Astrocyte (in vitro differentiated cells and primary cell): ENCODE measurements at regions not wholly inside any gene's neighbourhood (a gene's known extent, or its start where the extent isn't known, plus 50 kb on each side); places are given as distances from the start of the nearest gene placed in this dataset.

Source experiments
- DNase-seq: peaks from one replicate; pipeline ENCODE4 v3.0.0-alpha.2; 2010; ENCODE audit warnings: low read depth
- FAIRE-seq: peaks from 2 replicates; lab custom pipeline; 2011; peaks lifted over from hg19 to GRCh38; lab: Jason Lieb, UNC
- H2AFZ ChIP-seq: 2 replicates; pipeline ENCODE4 v1.6.0; 2012; ENCODE audit warnings: low read depth, low read length, inconsistent platforms
- H3K27ac ChIP-seq: 2 replicates; pipeline ENCODE4 v1.5.1; 2011; ENCODE audit warnings: low read depth, low read length, inconsistent platforms
- H3K27me3 ChIP-seq: 2 replicates; pipeline ENCODE4 v1.6.0; 2011; ENCODE audit warnings: low read length, inconsistent platforms; ENCODE audit not compliant: insufficient read depth
- H3K36me3 ChIP-seq: 2 replicates; pipeline ENCODE4 v1.5.1; 2011; ENCODE audit warnings: low read length, inconsistent platforms; ENCODE audit not compliant: insufficient read depth
- H3K4me1 ChIP-seq: 2 replicates; pipeline ENCODE4 v1.5.1; 2011; ENCODE audit warnings: low read length, inconsistent platforms; ENCODE audit not compliant: insufficient read depth
- H3K4me2 ChIP-seq: 2 replicates; pipeline ENCODE4 v1.6.0; 2012; ENCODE audit warnings: low read length, inconsistent platforms
- H3K4me3 ChIP-seq: 2 replicates; pipeline ENCODE4 v1.5.1; 2011; ENCODE audit warnings: low read depth, mild to moderate bottlenecking, low read length, inconsistent platforms; ENCODE audit not compliant: insufficient read depth
- H3K79me2 ChIP-seq: 2 replicates; pipeline ENCODE4 v1.6.0; 2012; ENCODE audit warnings: mild to moderate bottlenecking, low read length, inconsistent platforms; ENCODE audit not compliant: insufficient read depth
- H3K9ac ChIP-seq: 2 replicates; pipeline ENCODE4 v1.6.0; 2012; ENCODE audit warnings: mild to moderate bottlenecking, low read length, inconsistent platforms
- H3K9me3 ChIP-seq: 2 replicates; pipeline ENCODE4 v1.5.1; 2012; ENCODE audit warnings: low read depth, mild to moderate bottlenecking, low read length, inconsistent platforms; ENCODE audit not compliant: insufficient read depth
- H4K20me1 ChIP-seq: 2 replicates; pipeline ENCODE4 v1.6.0; 2012; ENCODE audit warnings: low read length, inconsistent platforms; ENCODE audit not compliant: insufficient read depth
- H3K27ac Mint-ChIP-seq: one replicate; pipeline ENCODE4 v1.8.0; 2021; ENCODE audit warnings: mild to moderate bottlenecking, mixed read lengths; ENCODE audit not compliant: unreplicated experiment
- H3K27me3 Mint-ChIP-seq: one replicate; pipeline ENCODE4 v1.8.0; 2021; ENCODE audit warnings: low read depth, mixed read lengths; ENCODE audit not compliant: unreplicated experiment
- H3K36me3 Mint-ChIP-seq: one replicate; pipeline ENCODE4 v1.8.0; 2021; ENCODE audit warnings: low read depth, mixed read lengths; ENCODE audit not compliant: unreplicated experiment
- H3K4me1 Mint-ChIP-seq: one replicate; pipeline ENCODE4 v1.8.0; 2021; ENCODE audit warnings: low read depth, mixed read lengths; ENCODE audit not compliant: unreplicated experiment
- H3K4me3 Mint-ChIP-seq: one replicate; pipeline ENCODE4 v1.8.0; 2021; ENCODE audit warnings: mild to moderate bottlenecking, moderate library complexity, mixed read lengths; ENCODE audit not compliant: unreplicated experiment
- H3K9me3 Mint-ChIP-seq: one replicate; pipeline ENCODE4 v1.8.0; 2021; ENCODE audit warnings: mild to moderate bottlenecking, mixed read lengths; ENCODE audit not compliant: unreplicated experiment
- EZH2 ChIP-seq: IDR thresholded peaks from 2 replicates; pipeline ENCODE4 v1.6.1; 2012; ENCODE audit warnings: mild to moderate bottlenecking, low read length, inconsistent platforms; ENCODE audit not compliant: insufficient read depth
- TF ChIP-seq, protein P1 (sequence below): IDR thresholded peaks from 2 replicates; pipeline ENCODE4 v1.5.1; 2011; ENCODE audit warnings: low read depth, mild to moderate bottlenecking, inconsistent platforms, low read length, moderate library complexity; ENCODE audit not compliant: insufficient read depth

DNA sequence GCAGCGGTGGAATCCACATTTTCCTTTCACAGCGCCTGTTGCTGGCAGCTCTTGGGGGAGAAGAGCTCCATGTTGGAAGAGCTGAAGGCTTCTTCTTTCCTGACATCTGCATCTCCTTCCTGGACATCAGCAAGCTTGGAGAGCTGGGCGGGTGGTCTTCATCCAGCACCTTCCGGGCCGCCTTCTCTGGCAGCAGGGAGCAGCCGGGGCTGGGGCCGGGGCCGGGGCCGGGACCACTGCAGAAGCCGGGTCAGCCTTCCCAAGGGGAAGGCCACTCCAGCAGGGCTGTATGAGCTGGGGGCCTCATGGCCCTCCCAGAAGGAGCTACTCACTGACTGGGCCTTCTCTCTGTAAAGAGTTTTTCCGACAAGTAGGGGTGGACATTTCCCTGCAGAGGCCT, 787.5 kb downstream of the TLE4 start:
- H3K36me3 Mint-ChIP-seq, result no peaks in the 10 kb centered on the region
- Histone ChIP-seq H3K79me2 (no peaks in the 10 kb centered on the region), H3K9me3 (no peaks in the 10 kb centered on the region), H3K36me3 (no peaks in the 10 kb centered on the region), H3K4me1 (no peaks in the 10 kb centered on the region), H3K4me3 (no peak overlapping the region), H3K9ac (no peak overlapping the region), H4K20me1 (no peaks in the 10 kb centered on the region), H3K27me3 (no peaks in the 10 kb centered on the region), H3K4me2 (no peak overlapping the region), H3K27ac (no peak overlapping the region), H2AFZ (no peak overlapping the region)
- no peak for FAIRE-seq
- no peaks in the 10 kb centered on the region for H3K4me1 Mint-ChIP-seq
- no peak for TF ChIP-seq EZH2
- TF ChIP-seq, protein P1, sequence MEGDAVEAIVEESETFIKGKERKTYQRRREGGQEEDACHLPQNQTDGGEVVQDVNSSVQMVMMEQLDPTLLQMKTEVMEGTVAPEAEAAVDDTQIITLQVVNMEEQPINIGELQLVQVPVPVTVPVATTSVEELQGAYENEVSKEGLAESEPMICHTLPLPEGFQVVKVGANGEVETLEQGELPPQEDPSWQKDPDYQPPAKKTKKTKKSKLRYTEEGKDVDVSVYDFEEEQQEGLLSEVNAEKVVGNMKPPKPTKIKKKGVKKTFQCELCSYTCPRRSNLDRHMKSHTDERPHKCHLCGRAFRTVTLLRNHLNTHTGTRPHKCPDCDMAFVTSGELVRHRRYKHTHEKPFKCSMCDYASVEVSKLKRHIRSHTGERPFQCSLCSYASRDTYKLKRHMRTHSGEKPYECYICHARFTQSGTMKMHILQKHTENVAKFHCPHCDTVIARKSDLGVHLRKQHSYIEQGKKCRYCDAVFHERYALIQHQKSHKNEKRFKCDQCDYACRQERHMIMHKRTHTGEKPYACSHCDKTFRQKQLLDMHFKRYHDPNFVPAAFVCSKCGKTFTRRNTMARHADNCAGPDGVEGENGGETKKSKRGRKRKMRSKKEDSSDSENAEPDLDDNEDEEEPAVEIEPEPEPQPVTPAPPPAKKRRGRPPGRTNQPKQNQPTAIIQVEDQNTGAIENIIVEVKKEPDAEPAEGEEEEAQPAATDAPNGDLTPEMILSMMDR, result no peak
- H3K9me3 Mint-ChIP-seq, result peaks cover 10% of the 10 kb centered on the region
- H3K27me3 Mint-ChIP-seq, result peaks cover 4% of the 10 kb centered on the region
- H3K4me3 Mint-ChIP-seq, result no peak overlapping the region
- H3K27ac Mint-ChIP-seq, result no peak overlapping the region
- DNase-seq, result no peak

DNA sequence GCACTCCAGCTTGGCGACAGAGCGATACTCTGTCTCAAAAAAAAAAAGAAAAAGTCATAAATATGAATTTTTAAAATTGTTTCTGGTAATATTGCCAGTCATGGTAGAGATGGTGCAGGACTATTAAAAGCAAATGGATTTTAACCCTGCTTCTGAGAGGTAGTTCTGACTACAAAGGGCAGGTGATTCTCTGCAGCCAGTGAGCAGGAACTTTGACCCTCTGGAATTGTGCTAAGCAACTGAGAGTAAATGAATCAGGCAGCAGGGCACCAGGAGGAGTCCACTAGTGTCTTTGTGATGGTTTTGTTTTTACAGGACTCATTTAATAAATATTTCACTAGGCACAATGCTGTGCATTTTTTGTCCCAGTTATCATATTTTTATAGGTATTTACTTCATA, 781.2 kb downstream of the TLE4 start:
- Mint-ChIP-seq H3K36me3 (no peaks in the 10 kb centered on the region), H3K27ac (no peak overlapping the region), H3K4me1 (no peaks in the 10 kb centered on the region), H3K27me3 (peaks cover 4% of the 10 kb centered on the region), H3K9me3 (peaks cover 4% of the 10 kb centered on the region), H3K4me3 (no peak overlapping the region)
- Histone ChIP-seq H3K9me3 (peaks cover 3% of the 10 kb centered on the region), H3K4me1 (no peaks in the 10 kb centered on the region), H3K79me2 (no peaks in the 10 kb centered on the region), H3K36me3 (no peaks in the 10 kb centered on the region), H3K27ac (no peak overlapping the region), H4K20me1 (no peaks in the 10 kb centered on the region), H3K4me2 (no peak overlapping the region), H3K9ac (no peak overlapping the region), H3K4me3 (no peak overlapping the region), H3K27me3 (no peaks in the 10 kb centered on the region), H2AFZ (no peak overlapping the region)
- DNase-seq (no peak), FAIRE-seq (no peak)
- TF ChIP-seq, protein P1, result no peak
- TF ChIP-seq EZH2, result no peak

DNA sequence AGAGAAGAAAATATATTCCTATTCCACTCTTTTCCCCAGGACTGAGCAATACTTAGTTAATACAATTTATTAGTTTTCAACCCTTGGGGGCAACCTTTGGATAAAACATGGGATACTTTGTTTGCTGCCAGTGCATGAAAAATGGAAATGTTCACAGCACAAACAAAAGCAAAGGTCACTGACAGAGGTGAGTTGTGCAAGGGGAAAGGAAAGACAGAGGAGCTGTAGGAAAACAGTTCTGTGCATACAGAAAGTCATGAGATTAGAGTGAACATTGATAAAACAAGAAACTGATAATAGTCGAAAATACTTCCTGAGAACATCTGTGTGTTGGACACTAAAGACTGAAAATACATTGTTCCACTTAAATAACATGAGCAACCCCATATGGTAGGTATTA, 779.8 kb downstream of the TLE4 start:
- FAIRE-seq, result no peak
- no peak overlapping the region for H3K27ac ChIP-seq
- no peak for DNase-seq
- H3K36me3 Mint-ChIP-seq, result no peaks in the 10 kb centered on the region
- no peaks in the 10 kb centered on the region for H3K27me3 Mint-ChIP-seq
- H3K9me3 ChIP-seq, result peaks cover 3% of the 10 kb centered on the region
- H3K4me1 Mint-ChIP-seq, result no peaks in the 10 kb centered on the region
- H3K9ac ChIP-seq, result no peak overlapping the region
- TF ChIP-seq, protein P1, result no peak
- TF ChIP-seq EZH2, result no peak
- no peaks in the 10 kb centered on the region for H3K9me3 Mint-ChIP-seq
- H4K20me1 ChIP-seq, result no peaks in the 10 kb centered on the region
- no peak overlapping the region for H2AFZ ChIP-seq
- no peak overlapping the region for H3K4me3 Mint-ChIP-seq
- H3K4me3 ChIP-seq, result no peak overlapping the region
- H3K36me3 ChIP-seq, result no peaks in the 10 kb centered on the region
- H3K27me3 ChIP-seq, result no peaks in the 10 kb centered on the region
- no peaks in the 10 kb centered on the region for H3K4me1 ChIP-seq
- H3K27ac Mint-ChIP-seq, result no peak overlapping the region
- H3K4me2 ChIP-seq, result no peak overlapping the region
- H3K79me2 ChIP-seq, result no peaks in the 10 kb centered on the region
